Mammary epithelial cell (primary cell): ENCODE measurements at regions not wholly inside any gene's neighbourhood (a gene's known extent, or its start where the extent isn't known, plus 50 kb on each side); places are given as distances from the start of the nearest gene placed in this dataset.
"Not testable (repeated sequence)": the region's sequence is repeated elsewhere in the genome, so short reads cannot be mapped to it uniquely, and the experiment has no call there.

Source experiments
- CTCF ChIP-seq, 2 donors: IDR thresholded peaks in 1 of 2; conservative IDR thresholded peaks in 1 of 2; 2 replicates each; pipeline ENCODE4 v1.5.1; 2011 to 2012; ENCODE audit warnings: inconsistent platforms in 2 of 2, low read length in 2 of 2, mild to moderate bottlenecking in 2 of 2, control low read depth in 1 of 2, low read depth in 1 of 2; ENCODE audit not compliant: insufficient read depth in 1 of 2; ENCODE audit errors: extremely low read depth in 1 of 2
- EZH2 ChIP-seq: IDR thresholded peaks from 2 replicates; pipeline ENCODE4 v1.6.1; 2012; ENCODE audit warnings: low read length, inconsistent platforms, borderline replicate concordance

GRCh38 chr17:19475800-19476199 is 57.9 kb upstream of the SLC47A1 start:
- not testable (repeated sequence) for TF ChIP-seq CTCF (conservative IDR thresholded peaks at IDR 0.05 in 1 of 2, IDR thresholded peaks at IDR 0.05 in 1 of 2; ENCODE audit: extremely low read depth in 1 of 2, insufficient read depth in 1 of 2, low read depth in 1 of 2, low read length in 2 of 2); EZH2
